Loucy (cell line): ENCODE measurements at regions not wholly inside any gene's neighbourhood (a gene's known extent, or its start where the extent isn't known, plus 50 kb on each side); places are given as distances from the start of the nearest gene placed in this dataset.

Source experiments
- H2AFZ ChIP-seq: fragments of 200-600 bp; sonication (generic); 2 replicates; pipeline ENCODE4 v1.6.0; 2016; ENCODE audit warnings: antibody characterized with exemption, mild to moderate bottlenecking, low read length, moderate library complexity
- H3F3A ChIP-seq: fragments of 200-600 bp; 2 replicates; pipeline ENCODE4 v1.6.0; 2016; ENCODE audit warnings: antibody characterized with exemption, low read depth, mild to moderate bottlenecking
- H3K27me3 ChIP-seq: fragments of 200-600 bp; sonication (generic); 2 replicates; pipeline ENCODE4 v1.6.1; 2014; ENCODE audit warnings: low read length, mild to moderate bottlenecking; ENCODE audit not compliant: insufficient read depth, poor library complexity, severe bottlenecking
- H3K36me3 ChIP-seq: fragments of 200-600 bp; sonication (generic); 2 replicates; pipeline ENCODE4 v1.6.1; 2016; ENCODE audit warnings: low read length; ENCODE audit not compliant: insufficient read depth
- H3K4me1 ChIP-seq: fragments of 200-600 bp; sonication (generic); 2 replicates; pipeline ENCODE4 v1.5.1; 2014; ENCODE audit warnings: low read length, mild to moderate bottlenecking; ENCODE audit not compliant: insufficient read depth, poor library complexity, severe bottlenecking
- H3K4me2 ChIP-seq: fragments of 200-600 bp; sonication (generic); 2 replicates; pipeline ENCODE4 v1.6.0; 2014; ENCODE audit warnings: antibody characterized with exemption, low read length, low read depth, mild to moderate bottlenecking; ENCODE audit not compliant: poor library complexity, severe bottlenecking
- H3K4me3 ChIP-seq: fragments of 200-600 bp; sonication (generic); 2 replicates; pipeline ENCODE4 v1.5.1; 2014; ENCODE audit warnings: low read length, mild to moderate bottlenecking, mixed read lengths; ENCODE audit not compliant: poor library complexity, severe bottlenecking
- H3K79me2 ChIP-seq: fragments of 200-600 bp; sonication (generic); 2 replicates; pipeline ENCODE4 v1.6.1; 2014; ENCODE audit warnings: low read length; ENCODE audit not compliant: insufficient read depth
- H3K9ac ChIP-seq: fragments of 200-600 bp; sonication (generic); 2 replicates; pipeline ENCODE4 v1.6.0; 2014; ENCODE audit warnings: mild to moderate bottlenecking, low read depth, low read length, moderate library complexity; ENCODE audit not compliant: poor library complexity, severe bottlenecking
- H3K9me2 ChIP-seq: fragments of 200-600 bp; sonication (generic); replicated peaks from 2 replicates; pipeline ENCODE4 v1.6.1; 2016; ENCODE audit warnings: low read depth, low read length, mixed read lengths
- H3K9me3 ChIP-seq: fragments of 200-600 bp; sonication (generic); 2 replicates; pipeline ENCODE4 v1.6.1; 2014; ENCODE audit warnings: mild to moderate bottlenecking, antibody characterized with exemption, low read length, low read depth; ENCODE audit not compliant: insufficient read depth
- H4K20me1 ChIP-seq: fragments of 200-600 bp; sonication (generic); 2 replicates; pipeline ENCODE4 v1.6.0; 2014; ENCODE audit warnings: antibody characterized with exemption, low read length, mild to moderate bottlenecking; ENCODE audit not compliant: insufficient read depth, poor library complexity, severe bottlenecking
- EZH2phosphoT487 ChIP-seq: fragments of 200-600 bp; IDR thresholded peaks from 2 replicates; pipeline ENCODE4 v1.6.1; 2018; ENCODE audit warnings: antibody characterized with exemption, mild to moderate bottlenecking, moderate library complexity, borderline replicate concordance
- TF ChIP-seq, protein P1 (sequence below): fragments of 200-600 bp; sonication (generic); conservative IDR thresholded peaks from 2 replicates; pipeline ENCODE4 v1.5.1; 2014; ENCODE audit warnings: mild to moderate bottlenecking, antibody characterized with exemption, low read length

DNA sequence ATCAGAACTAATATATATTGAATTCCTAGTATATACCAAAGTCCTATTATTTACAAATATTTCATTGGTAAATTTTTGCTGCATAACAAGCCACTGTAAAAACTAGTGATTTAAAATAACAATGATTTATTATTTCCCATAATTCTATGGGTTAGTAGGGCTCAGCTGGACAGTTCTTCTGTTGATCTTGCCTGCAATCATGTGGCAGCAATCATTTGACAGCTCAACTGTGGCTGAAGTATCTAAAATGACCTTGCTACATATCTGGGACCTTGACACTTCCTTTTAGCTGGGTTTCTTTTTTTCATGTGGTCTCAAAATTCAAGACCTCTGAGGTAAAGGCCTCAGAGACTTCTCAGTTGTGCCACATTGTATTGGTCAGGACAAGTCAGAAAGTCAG is 598.5 kb upstream of the PITX2 start:
- no peaks in the 10 kb centered on the region for H3F3A ChIP-seq
- no peaks in the 10 kb centered on the region for H3K27me3 ChIP-seq
- H2AFZ ChIP-seq: no peak overlapping the region
- H3K36me3 ChIP-seq: no peaks in the 10 kb centered on the region
- H3K9me2 ChIP-seq: no peaks in the 10 kb centered on the region
- no peaks in the 10 kb centered on the region for H3K79me2 ChIP-seq
- no peaks in the 10 kb centered on the region for H3K4me1 ChIP-seq
- no peak overlapping the region for H3K4me2 ChIP-seq
- TF ChIP-seq, protein P1, sequence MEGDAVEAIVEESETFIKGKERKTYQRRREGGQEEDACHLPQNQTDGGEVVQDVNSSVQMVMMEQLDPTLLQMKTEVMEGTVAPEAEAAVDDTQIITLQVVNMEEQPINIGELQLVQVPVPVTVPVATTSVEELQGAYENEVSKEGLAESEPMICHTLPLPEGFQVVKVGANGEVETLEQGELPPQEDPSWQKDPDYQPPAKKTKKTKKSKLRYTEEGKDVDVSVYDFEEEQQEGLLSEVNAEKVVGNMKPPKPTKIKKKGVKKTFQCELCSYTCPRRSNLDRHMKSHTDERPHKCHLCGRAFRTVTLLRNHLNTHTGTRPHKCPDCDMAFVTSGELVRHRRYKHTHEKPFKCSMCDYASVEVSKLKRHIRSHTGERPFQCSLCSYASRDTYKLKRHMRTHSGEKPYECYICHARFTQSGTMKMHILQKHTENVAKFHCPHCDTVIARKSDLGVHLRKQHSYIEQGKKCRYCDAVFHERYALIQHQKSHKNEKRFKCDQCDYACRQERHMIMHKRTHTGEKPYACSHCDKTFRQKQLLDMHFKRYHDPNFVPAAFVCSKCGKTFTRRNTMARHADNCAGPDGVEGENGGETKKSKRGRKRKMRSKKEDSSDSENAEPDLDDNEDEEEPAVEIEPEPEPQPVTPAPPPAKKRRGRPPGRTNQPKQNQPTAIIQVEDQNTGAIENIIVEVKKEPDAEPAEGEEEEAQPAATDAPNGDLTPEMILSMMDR: no peak
- TF ChIP-seq EZH2phosphoT487: no peak
- no peak overlapping the region for H3K4me3 ChIP-seq
- H3K9me3 ChIP-seq: no peaks in the 10 kb centered on the region
- H3K9ac ChIP-seq: no peak overlapping the region
- no peaks in the 10 kb centered on the region for H4K20me1 ChIP-seq

DNA sequence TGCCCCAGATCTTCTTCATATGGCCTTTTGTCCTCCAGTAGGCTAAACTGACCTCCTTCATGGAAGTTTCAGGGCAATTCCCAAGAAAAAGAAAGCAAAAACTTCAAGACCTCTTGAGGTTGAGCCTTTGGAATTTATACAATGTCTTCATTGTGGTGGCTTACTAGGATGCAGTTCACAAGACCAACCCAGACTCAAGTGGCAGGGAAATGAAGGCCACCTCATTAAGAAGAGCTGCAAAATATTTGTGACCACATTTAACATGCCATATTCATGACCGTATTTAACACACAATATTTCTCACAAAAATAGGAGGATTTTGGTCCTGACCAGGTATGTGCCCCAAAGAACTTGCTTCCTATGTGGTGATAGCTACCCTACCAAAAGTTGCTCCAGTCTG is 605.5 kb upstream of the PITX2 start:
- Histone ChIP-seq H3K79me2 (no peaks in the 10 kb centered on the region), H3K9me2 (no peaks in the 10 kb centered on the region), H3K9me3 (no peaks in the 10 kb centered on the region), H3F3A (no peaks in the 10 kb centered on the region), H3K4me3 (no peak overlapping the region), H4K20me1 (no peaks in the 10 kb centered on the region), H3K4me1 (no peaks in the 10 kb centered on the region), H3K9ac (no peak overlapping the region), H3K27me3 (no peaks in the 10 kb centered on the region), H3K36me3 (no peaks in the 10 kb centered on the region), H2AFZ (no peak overlapping the region), H3K4me2 (no peak overlapping the region)
- TF ChIP-seq, protein P1: no peak

DNA sequence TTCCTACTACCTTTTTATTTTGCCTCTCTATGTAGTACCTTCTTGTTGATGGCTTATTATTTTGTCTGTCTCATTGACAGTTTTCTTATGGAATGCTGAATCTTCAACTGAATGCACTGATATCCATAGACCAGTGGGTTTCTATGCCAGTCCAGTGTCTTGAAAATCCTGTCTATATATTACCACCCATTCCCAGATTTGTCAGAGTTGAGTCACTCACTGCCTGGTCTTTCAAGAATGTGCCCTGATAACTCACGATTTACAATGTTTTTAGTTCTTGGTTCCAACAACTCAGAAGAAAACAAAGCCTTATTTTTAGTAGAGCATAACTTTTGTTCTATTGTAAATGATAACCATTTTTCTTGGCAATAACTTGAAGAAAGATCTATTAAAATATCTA is 606.0 kb upstream of the PITX2 start:
- Histone ChIP-seq H2AFZ (no peak overlapping the region), H4K20me1 (no peaks in the 10 kb centered on the region), H3K79me2 (no peaks in the 10 kb centered on the region), H3K4me1 (no peaks in the 10 kb centered on the region), H3K27me3 (no peaks in the 10 kb centered on the region), H3K9ac (no peak overlapping the region), H3K4me3 (no peak overlapping the region), H3F3A (no peaks in the 10 kb centered on the region), H3K4me2 (no peak overlapping the region), H3K9me3 (no peaks in the 10 kb centered on the region), H3K9me2 (no peaks in the 10 kb centered on the region), H3K36me3 (no peaks in the 10 kb centered on the region)
- TF ChIP-seq, protein P1: no peak
- no peak for TF ChIP-seq EZH2phosphoT487
